ENCODE measurements at regions not wholly inside any gene's neighbourhood (a gene's known extent, or its start where the extent isn't known, plus 50 kb on each side); places are given as distances from the start of the nearest gene placed in this dataset.
A peak's percentile ranks its signal among the peaks of the same experiment; 100 is the strongest.

GRCh38 chr13:83088858-83089257, 793.4 kb downstream of the SLITRK1 start:
- H3K4me3 ChIP-seq (ENCODE audit: low read length), result no peak overlapping the region
- H2AFZ ChIP-seq (ENCODE audit: low read length), result no peak overlapping the region
- no peak overlapping the region for H3K27ac ChIP-seq (ENCODE audit: low read length)
- H3K9me3 ChIP-seq (ENCODE audit: low read length), result no peaks in the 10 kb centered on the region
- no peaks in the 10 kb centered on the region for H4K20me1 ChIP-seq (ENCODE audit: low read length)
- ATAC-seq (no peak), DNase-seq (no peak)
- H3F3A ChIP-seq (ENCODE audit: low read length, unreplicated experiment), result no peaks in the 10 kb centered on the region
- POLR2A ChIA-PET (ENCODE audit: unreplicated experiment), result no interaction called here
- no peak overlapping the region for H3K9ac ChIP-seq (ENCODE audit: low read length)
- H3K4me2 ChIP-seq (ENCODE audit: low read length), result no peak overlapping the region
- no peak for TF ChIP-seq EZH2phosphoT487 (IDR thresholded peaks at IDR 0.05; ENCODE audit: borderline replicate concordance, low read length)
- no peak for TF ChIP-seq EZH2 (IDR thresholded peaks at IDR 0.05; ENCODE audit: low read length, unreplicated experiment)
- no peak for TF ChIP-seq CTCF (conservative IDR thresholded peaks at IDR 0.05; ENCODE audit: low read depth, low read length)
- H3K79me2 ChIP-seq (ENCODE audit: low read length), result no peaks in the 10 kb centered on the region
- peaks cover 18% of the 10 kb centered on the region for H3K4me1 ChIP-seq (ENCODE audit: insufficient read depth, low read length)
- CTCF ChIA-PET, result no interaction called here
- no peaks in the 10 kb centered on the region for H3K27me3 ChIP-seq (ENCODE audit: low read length)
- intact Hi-C loops (cut with micrococcal nuclease), result no loop called here
- H3K9me2 ChIP-seq (replicated peaks; ENCODE audit: low read length), result no peaks in the 10 kb centered on the region
- no TSS peak for BruUV-seq (replicated peaks)
- H3K36me3 ChIP-seq (ENCODE audit: low read depth, low read length), result no peaks in the 10 kb centered on the region

- no peak overlapping the region for H3K4me3 ChIP-seq (ENCODE audit: low read length)
- no peaks in the 10 kb centered on the region for H3K9me3 ChIP-seq (ENCODE audit: low read length)
- ChIA-PET POLR2A (ENCODE audit: unreplicated experiment) (no interaction called here), CTCF (no interaction called here)
- no peaks in the 10 kb centered on the region for H3K36me3 ChIP-seq (ENCODE audit: low read depth, low read length)
- no peak overlapping the region for H3K4me2 ChIP-seq (ENCODE audit: low read length)
- no peak overlapping the region for H3K27ac ChIP-seq (ENCODE audit: low read length)
- H3F3A ChIP-seq (ENCODE audit: low read length, unreplicated experiment), result no peaks in the 10 kb centered on the region
- H3K9me2 ChIP-seq (replicated peaks; ENCODE audit: low read length), result no peaks in the 10 kb centered on the region
- TF ChIP-seq EZH2 (IDR thresholded peaks at IDR 0.05; ENCODE audit: low read length, unreplicated experiment), result no peak
- no peak for TF ChIP-seq CTCF (conservative IDR thresholded peaks at IDR 0.05; ENCODE audit: low read depth, low read length)
- no peak for TF ChIP-seq EZH2phosphoT487 (IDR thresholded peaks at IDR 0.05; ENCODE audit: borderline replicate concordance, low read length)
- H3K9ac ChIP-seq (ENCODE audit: low read length), result no peak overlapping the region
- intact Hi-C loops (cut with micrococcal nuclease), result no loop called here
- peak; percentile 62 for ATAC-seq
- peak; percentile 51 for DNase-seq
- peaks cover 18% of the 10 kb centered on the region for H3K4me1 ChIP-seq (ENCODE audit: insufficient read depth, low read length)
- H3K79me2 ChIP-seq (ENCODE audit: low read length), result no peaks in the 10 kb centered on the region
- no peaks in the 10 kb centered on the region for H3K27me3 ChIP-seq (ENCODE audit: low read length)
- no peaks in the 10 kb centered on the region for H4K20me1 ChIP-seq (ENCODE audit: low read length)
- no TSS peak for BruUV-seq (replicated peaks)
- no peak overlapping the region for H2AFZ ChIP-seq (ENCODE audit: low read length)
These were observed 795.3 kb downstream of the SLITRK1 start for GRCh38 chr13:83086948-83087347.

DNA sequence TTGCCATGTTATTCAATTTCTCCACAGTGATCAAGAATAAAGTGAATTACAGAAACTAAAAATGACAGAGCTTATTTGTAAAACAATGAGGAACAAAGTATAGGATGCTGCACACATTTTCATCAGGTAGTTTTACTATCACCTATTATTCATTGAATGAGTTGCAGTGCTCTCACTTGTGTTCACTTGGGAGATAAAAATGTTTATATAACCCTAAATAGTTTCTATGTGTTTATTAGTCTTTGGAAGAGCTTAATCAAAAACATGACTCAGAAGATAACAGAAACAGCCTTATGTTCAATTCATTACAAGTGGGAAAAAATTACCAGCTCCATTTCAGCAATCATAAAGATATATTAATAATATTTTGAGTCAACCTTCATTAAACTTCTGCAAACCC, 796.2 kb downstream of the SLITRK1 start:
- no peaks in the 10 kb centered on the region for H3K9me3 ChIP-seq (ENCODE audit: low read length)
- no peaks in the 10 kb centered on the region for H4K20me1 ChIP-seq (ENCODE audit: low read length)
- ChIA-PET POLR2A (ENCODE audit: unreplicated experiment) (interaction anchor here (0.6 kb wide), 1 partner anchor 695 kb away, joined by 6 read pairs; no protein-coding TSS in a partner anchor), CTCF (no interaction called here)
- H3K4me1 ChIP-seq (ENCODE audit: insufficient read depth, low read length), result peaks cover 18% of the 10 kb centered on the region
- H3K36me3 ChIP-seq (ENCODE audit: low read depth, low read length), result no peaks in the 10 kb centered on the region
- H3K27me3 ChIP-seq (ENCODE audit: low read length), result no peaks in the 10 kb centered on the region
- no peak overlapping the region for H2AFZ ChIP-seq (ENCODE audit: low read length)
- H3K79me2 ChIP-seq (ENCODE audit: low read length), result no peaks in the 10 kb centered on the region
- no peak overlapping the region for H3K4me2 ChIP-seq (ENCODE audit: low read length)
- H3K9me2 ChIP-seq (replicated peaks; ENCODE audit: low read length), result no peaks in the 10 kb centered on the region
- H3F3A ChIP-seq (ENCODE audit: low read length, unreplicated experiment), result no peaks in the 10 kb centered on the region
- no peak overlapping the region for H3K27ac ChIP-seq (ENCODE audit: low read length)
- H3K9ac ChIP-seq (ENCODE audit: low read length), result no peak overlapping the region
- no peak for DNase-seq
- TF ChIP-seq EZH2 (IDR thresholded peaks at IDR 0.05; ENCODE audit: low read length, unreplicated experiment) (no peak), CTCF (conservative IDR thresholded peaks at IDR 0.05; ENCODE audit: low read depth, low read length) (no peak), EZH2phosphoT487 (IDR thresholded peaks at IDR 0.05; ENCODE audit: borderline replicate concordance, low read length) (no peak)
- intact Hi-C loops (cut with micrococcal nuclease), result no loop called here
- no TSS peak for BruUV-seq (replicated peaks)
- no peak for ATAC-seq
- H3K4me3 ChIP-seq (ENCODE audit: low read length), result no peak overlapping the region
